ENCODE measurements at regions not wholly inside any gene's neighbourhood (a gene's known extent, or its start where the extent isn't known, plus 50 kb on each side); places are given as distances from the start of the nearest gene placed in this dataset.

GRCh38 chr6:135583256-135583761 is 85.8 kb upstream of the AHI1 start:
- TF ChIP-seq EGR1 (IDR thresholded peaks at IDR 0.05; ENCODE audit: borderline replicate concordance, low read depth, low read length) (no peak), SUZ12 (IDR thresholded peaks at IDR 0.05; ENCODE audit: low read length) (no peak), EZH2 (IDR thresholded peaks at IDR 0.05; ENCODE audit: low read depth, low read length, severe bottlenecking) (no peak), CHD1 (IDR thresholded peaks at IDR 0.05; ENCODE audit: low read depth, low read length) (no peak), CTCF (IDR thresholded peaks at IDR 0.05; ENCODE audit: control extremely low read depth in 1 of 3, insufficient read depth in 1 of 3, low read depth in 1 of 3, low read length in 3 of 3) (no peak), ATF3 (IDR thresholded peaks at IDR 0.05; ENCODE audit: insufficient read depth, low read depth, low read length) (no peak), JUN (IDR thresholded peaks at IDR 0.05; ENCODE audit: low read depth, low read length) (no peak), TAF1 (IDR thresholded peaks at IDR 0.05; ENCODE audit: low read depth, low read length) (no peak), SAP30 (IDR thresholded peaks at IDR 0.05; ENCODE audit: insufficient read depth, insufficient replicate concordance, low read length) (no peak), ATF2 (IDR thresholded peaks at IDR 0.05; ENCODE audit: low read length) (no peak)
